H54 (cell line): ENCODE measurements at regions not wholly inside any gene's neighbourhood (a gene's known extent, or its start where the extent isn't known, plus 50 kb on each side); places are given as distances from the start of the nearest gene placed in this dataset.

Source experiments
- DNase-seq: peaks from one replicate; pipeline ENCODE4 v3.0.0; 2011; ENCODE audit warnings: low spot score, mixed read lengths; ENCODE audit not compliant: insufficient read length
- FAIRE-seq: peaks from 3 replicates; lab custom pipeline; 2011; peaks lifted over from hg19 to GRCh38; lab: Jason Lieb, UNC
- POLR2A ChIP-seq: IDR thresholded peaks from 2 replicates; pipeline ENCODE4 v1.6.1; 2011; ENCODE audit warnings: low read depth, mild to moderate bottlenecking, low read length

- FAIRE-seq, result no peak
Measured at GRCh38 chr14:43934102-43934501, 573.0 kb downstream of the FSCB start.

GRCh38 chr14:43914041-43914693, 592.9 kb downstream of the FSCB start:
- no peak for TF ChIP-seq POLR2A
- no peak for FAIRE-seq
- DNase-seq, result no peak

More at GRCh38 chr14:43934102-43934501, 573.0 kb downstream of the FSCB start:
- no peak for TF ChIP-seq POLR2A
- no peak for DNase-seq

DNA sequence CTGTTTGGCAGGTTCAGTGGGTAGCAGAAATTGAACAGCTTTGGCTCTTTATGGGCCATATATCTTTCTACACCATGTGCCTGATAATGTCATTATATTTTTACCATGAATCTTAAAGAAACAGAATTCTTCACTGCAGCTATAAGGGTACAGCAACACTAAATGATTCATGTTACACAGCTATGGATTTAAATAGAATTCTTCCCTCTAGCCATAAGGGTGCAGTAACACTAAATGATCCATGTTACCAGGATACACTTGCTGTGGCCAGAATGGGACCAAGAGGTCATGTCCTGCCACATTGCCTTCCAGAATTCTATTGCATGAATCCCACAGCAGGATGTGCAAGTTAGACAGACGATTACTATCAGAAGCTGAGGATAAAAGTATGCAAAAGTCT, 603.9 kb downstream of the FSCB start:
- FAIRE-seq, result no peak
- no peak for TF ChIP-seq POLR2A
- no peak for DNase-seq

DNA sequence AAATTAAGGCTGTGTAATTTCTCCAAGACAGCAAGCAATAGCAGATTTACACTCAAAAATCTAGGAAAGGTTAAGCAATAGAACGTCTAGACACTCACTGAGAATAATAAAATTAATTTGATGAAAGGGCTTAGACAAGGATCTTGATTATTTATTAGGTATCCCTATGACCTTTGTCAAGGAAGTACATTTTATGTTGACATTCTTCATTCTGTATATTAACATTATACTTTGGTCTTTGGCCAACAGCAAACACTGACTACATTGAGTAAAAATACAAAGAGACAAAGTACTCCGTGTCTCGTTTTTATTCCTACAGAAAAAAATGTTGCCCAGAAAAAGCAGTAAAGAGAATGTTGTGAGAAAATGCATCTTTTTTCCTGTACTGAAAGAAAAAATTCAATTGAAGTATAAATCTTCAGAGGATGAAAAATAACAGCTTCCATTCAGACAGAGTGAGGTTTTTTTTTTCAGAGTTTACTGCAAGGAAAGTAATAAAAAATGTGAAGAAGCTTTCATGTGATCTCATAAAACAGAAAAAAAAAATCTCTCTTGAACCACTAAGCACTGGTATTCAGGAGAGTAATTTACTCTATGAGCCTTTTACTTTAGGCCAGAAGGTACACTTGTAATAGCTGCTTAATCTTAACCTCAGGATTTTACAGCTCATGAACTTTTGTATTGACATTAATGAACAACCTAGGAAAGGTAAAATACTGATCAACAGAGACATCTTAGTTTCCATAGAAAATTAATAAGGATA, 605.0 kb downstream of the FSCB start:
- no peak for DNase-seq
- TF ChIP-seq POLR2A, result no peak
- FAIRE-seq, result no peak

DNA sequence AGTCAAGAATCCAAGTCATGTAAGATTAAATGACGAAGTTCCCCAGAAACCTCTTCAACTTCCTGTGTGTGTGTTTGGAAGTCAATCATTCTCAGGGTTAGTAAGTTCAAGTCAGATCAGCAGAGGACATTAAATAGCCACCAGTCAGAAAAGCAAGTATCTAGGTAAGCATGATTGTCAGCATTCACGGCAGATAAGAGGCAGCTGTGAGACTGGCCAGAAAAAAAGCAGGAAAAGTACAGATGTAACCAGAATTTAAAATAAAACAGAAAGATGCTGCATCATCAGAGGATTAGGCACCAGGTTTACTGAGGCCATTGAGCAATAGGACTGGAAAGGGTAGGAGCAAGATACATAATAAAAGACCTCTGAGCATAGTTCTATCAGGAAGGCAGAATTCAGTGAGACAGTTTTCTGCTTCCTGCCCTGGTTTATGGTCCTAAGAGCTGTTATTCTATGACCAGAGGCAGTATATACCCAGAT, 606.9 kb downstream of the FSCB start:
- TF ChIP-seq POLR2A, result no peak
- FAIRE-seq, result no peak
- DNase-seq, result no peak

DNA sequence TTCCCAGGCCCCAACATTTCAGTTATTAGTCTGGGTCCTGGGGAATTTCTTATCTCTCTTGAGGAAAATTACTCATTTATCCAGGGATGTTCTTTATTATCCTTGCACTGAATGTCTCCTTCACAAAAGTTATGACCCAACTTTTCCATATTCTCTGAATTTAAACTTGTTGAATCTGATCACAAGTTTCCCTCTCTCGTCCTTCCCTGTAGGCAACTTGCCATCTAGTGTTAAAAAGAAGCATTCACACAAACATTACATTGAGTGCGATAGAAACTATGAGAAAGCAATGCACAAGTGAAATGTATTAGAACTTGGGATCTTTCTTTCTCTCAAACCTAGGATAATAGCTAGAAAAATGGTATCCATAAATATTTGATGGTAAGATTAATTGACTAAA, 608.4 kb downstream of the FSCB start:
- DNase-seq (no peak), FAIRE-seq (no peak)
- no peak for TF ChIP-seq POLR2A

- no peak for TF ChIP-seq POLR2A
- FAIRE-seq, result no peak
Measured at GRCh38 chr14:43896044-43896443, 611.0 kb downstream of the FSCB start.

DNA sequence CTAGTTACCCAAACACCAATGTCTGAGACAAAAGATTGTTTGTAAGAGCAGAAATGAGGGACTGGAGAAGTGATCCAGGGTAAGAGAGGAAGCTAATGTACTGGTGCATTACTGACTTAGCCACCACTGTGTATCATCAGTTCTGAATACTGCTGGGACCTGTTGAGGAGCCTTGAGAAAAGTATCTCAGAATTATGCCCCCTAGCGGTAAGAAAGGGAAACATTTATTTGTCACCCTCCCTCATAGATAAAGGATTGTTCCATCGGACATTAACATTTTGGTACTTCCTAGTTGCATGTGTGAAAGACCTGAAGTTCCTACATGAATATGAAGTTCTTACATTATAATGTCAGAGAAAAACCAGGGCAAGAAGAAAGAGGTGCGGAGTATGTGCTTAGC, 612.5 kb downstream of the FSCB start:
- FAIRE-seq, result no peak
- no peak for DNase-seq
- TF ChIP-seq POLR2A, result no peak

More at GRCh38 chr14:43896044-43896443, 611.0 kb downstream of the FSCB start:
- DNase-seq, result no peak

DNA sequence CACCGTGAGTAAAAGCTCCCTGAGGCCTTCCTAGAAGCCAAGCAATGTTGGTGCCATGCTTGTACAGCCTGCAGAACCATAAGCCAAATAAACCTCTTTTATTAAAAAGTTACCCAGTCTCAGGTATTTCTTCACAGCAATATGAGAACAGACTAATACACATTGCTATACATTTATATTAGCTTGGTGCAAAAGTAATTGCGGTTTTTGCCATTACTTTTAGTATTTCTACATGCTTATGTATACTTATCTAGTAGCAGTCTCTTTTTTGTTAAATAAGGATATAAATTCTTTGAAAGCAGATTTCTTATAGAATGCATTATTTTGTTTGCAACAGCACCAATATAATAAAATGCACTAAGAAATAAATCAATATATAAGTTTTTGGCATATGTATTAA, 619.6 kb downstream of the FSCB start:
- no peak for DNase-seq
- TF ChIP-seq POLR2A, result no peak
- no peak for FAIRE-seq

- DNase-seq, result no peak
- no peak for FAIRE-seq
- TF ChIP-seq POLR2A, result no peak
Measured at GRCh38 chr14:43877351-43877960, 629.6 kb downstream of the FSCB start.

DNA sequence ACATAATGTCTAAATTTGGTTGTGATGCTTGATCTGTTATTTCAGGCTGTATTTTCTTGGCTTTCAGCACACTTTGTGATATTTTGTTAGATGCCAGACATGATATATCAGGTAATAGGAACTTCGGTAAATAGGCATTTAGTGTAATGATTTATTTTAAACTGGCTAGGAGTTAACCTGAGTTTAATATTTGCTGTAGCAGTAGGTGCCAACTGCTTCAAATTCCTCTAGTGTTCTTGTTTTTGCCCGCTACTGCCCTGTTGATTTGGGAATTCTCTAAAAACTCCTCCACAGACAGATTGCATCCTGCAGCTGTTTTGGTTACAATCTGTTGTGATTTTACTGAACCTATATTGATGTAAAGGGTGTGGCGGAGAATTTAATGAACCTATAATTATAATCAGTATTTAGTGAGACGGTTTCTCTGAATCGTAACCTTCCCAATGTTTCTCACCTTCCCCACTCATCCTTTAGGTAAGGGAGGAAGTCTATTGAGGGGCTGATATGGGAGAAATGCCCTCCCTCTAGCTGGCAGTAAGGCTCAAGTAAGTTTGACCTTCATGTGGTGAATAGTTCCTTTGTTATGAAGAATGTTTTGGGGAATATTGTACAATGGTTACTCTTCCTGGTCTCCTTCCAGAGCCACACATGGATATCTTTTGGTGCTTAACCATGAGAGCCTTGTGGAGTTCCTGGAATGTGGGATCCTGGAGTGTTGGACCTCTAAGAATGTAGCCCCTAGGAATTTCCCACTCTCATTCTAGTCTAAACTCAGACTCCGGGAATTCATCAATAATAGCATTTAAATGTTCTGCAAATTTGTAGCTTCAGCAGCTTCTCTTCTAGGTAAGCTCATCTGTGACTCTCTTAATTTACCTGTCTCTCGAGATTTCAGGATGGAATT, 634.1 kb downstream of the FSCB start:
- no peak for DNase-seq
- no peak for TF ChIP-seq POLR2A
- FAIRE-seq, result no peak

DNA sequence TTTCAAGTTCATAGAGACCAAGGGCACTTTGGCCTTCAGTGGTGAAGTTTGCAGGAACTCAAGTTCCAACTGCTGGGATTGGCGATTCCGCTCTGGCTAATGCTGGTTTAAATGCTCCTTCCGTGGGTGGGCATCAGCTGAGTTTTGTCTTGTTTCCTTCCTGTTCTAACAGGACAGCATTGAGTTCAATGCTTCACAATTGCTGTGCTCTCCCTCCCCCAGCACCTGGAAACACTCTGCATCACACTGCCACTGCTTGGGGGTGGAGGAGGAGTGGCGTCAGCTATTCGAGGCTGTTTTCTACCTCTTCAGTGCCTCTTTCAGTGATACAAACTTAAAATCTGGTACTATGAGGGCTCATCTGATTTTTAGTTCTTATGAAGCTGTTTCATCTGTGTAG, 634.9 kb downstream of the FSCB start:
- no peak for TF ChIP-seq POLR2A
- DNase-seq (no peak), FAIRE-seq (no peak)

DNA sequence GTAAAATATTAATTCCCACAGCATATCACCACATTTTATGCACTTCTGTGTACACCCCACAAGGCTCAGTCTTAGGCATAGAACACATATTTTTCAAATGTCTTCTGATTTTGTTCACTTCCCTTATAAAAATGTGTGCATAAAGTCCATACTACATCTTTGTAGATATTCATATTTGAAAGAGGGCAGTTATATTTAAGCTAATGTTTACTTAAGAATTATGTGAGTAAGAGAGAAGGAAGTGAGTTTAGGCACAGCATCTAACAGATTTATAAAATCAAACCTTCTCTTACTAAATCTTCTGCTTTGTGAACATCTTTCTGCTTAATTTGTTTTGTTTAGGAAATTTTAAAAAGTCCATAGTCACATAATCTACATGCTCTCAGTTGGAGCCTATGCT, 648.1 kb downstream of the FSCB start:
- no peak for DNase-seq
- no peak for TF ChIP-seq POLR2A
- no peak for FAIRE-seq
